ENCODE measurements at regions not wholly inside any gene's neighbourhood (a gene's known extent, or its start where the extent isn't known, plus 50 kb on each side); places are given as distances from the start of the nearest gene placed in this dataset.

- H3K27ac ChIP-seq: peak overlapping the region; percentile 99
- no peak for TF ChIP-seq CTCF (IDR thresholded peaks at IDR 0.05)
- TF ChIP-seq ZFX (IDR thresholded peaks at IDR 0.05; ENCODE audit: borderline replicate concordance): no peak
These were observed 101.1 kb downstream of the RPLP1 start for GRCh38 chr15:69553686-69554085.

- TF ChIP-seq ZFX (IDR thresholded peaks at IDR 0.05; ENCODE audit: borderline replicate concordance) (no peak), CTCF (IDR thresholded peaks at IDR 0.05) (no peak)
- peak overlapping the region; percentile 99 for H3K27ac ChIP-seq
These were observed 101.8 kb downstream of the RPLP1 start for GRCh38 chr15:69554279-69554961.

GRCh38 chr15:69555080-69555479, 102.5 kb downstream of the RPLP1 start:
- no peak for TF ChIP-seq ZFX (IDR thresholded peaks at IDR 0.05; ENCODE audit: borderline replicate concordance)
- no peak for TF ChIP-seq CTCF (IDR thresholded peaks at IDR 0.05)
- peak overlapping the region; percentile 99 for H3K27ac ChIP-seq

DNA sequence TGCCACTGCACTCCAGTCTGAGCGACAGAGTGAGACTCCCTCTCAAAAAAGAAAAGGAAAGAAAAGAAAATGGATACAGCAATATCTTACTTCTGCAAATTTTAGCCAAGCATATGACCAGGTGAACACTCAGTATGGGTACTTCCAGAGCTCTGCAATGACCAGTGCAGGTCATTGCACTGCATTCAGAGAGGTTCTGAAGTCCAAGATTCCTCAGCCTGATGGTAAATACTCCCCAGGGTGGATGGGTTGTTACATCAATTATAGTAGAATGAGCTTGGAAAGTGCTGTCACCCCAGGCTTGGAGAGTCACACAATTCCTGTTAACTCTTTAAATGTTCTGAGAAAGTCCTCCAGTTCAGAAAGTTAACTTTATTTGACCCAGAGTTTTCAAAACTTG, 103.7 kb downstream of the RPLP1 start:
- peak overlapping the region; percentile 99 for H3K27ac ChIP-seq
- TF ChIP-seq ZFX (IDR thresholded peaks at IDR 0.05; ENCODE audit: borderline replicate concordance): no peak

- no peak for TF ChIP-seq ZFX (IDR thresholded peaks at IDR 0.05; ENCODE audit: borderline replicate concordance)
- TF ChIP-seq CTCF (IDR thresholded peaks at IDR 0.05): no peak
- peak overlapping the region; percentile 99 for H3K27ac ChIP-seq
These were observed 104.5 kb downstream of the RPLP1 start for GRCh38 chr15:69557020-69557706.

DNA sequence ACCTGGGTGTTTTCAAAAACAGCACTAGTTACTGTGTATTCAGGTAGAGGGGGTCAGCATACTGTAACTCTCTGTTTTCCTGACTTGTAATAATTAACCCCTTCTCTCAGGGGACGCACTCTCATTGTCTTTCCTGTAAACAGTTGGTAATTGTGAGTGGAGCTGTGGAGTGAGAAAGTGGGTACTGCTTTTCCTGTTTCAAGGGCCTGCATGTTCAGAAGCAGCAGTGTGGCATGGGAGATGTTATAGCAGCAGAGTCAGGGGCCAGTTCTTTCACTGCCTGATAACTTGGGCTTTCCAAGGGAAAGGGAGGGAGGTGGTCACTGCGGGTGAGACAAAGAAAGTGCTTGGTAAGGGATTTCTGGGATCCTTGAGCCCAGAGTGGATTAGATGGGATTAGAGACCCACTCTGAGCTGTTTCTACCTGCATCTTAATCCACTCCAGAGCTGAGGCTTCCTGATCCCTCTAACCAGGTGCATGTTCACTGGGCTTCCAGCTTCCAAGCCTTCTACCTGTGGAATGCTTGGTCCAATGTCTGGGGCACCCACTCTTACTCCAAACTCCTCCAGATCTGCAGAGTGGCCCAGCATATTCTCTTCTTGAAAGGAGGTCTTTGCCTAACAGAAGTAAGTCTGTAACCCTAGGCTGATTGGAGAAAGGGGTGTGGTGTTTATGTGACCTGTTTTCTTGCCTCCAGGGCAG, 105.2 kb downstream of the RPLP1 start:
- H3K27ac ChIP-seq: peak overlapping the region; percentile 99
- TF ChIP-seq ZFX (IDR thresholded peaks at IDR 0.05; ENCODE audit: borderline replicate concordance) (no peak), CTCF (IDR thresholded peaks at IDR 0.05) (no peak)

- TF ChIP-seq ZFX (IDR thresholded peaks at IDR 0.05; ENCODE audit: borderline replicate concordance) (no peak), CTCF (IDR thresholded peaks at IDR 0.05) (no peak)
- H3K27ac ChIP-seq: peak overlapping the region; percentile 99
These were observed 107.0 kb downstream of the RPLP1 start for GRCh38 chr15:69559440-69560190.

All from 22Rv1 (cell line).